Lower leg skin (tissue), 3 donors: ENCODE measurements at regions not wholly inside any gene's neighbourhood (a gene's known extent, or its start where the extent isn't known, plus 50 kb on each side); places are given as distances from the start of the nearest gene placed in this dataset.

Experiments used
- CTCF ChIP-seq, 3 donors: fragments of 450-650 bp; IDR thresholded peaks; one replicate each; pipeline ENCODE4 v1.5.1; 2016; ENCODE audit warnings: antibody characterized with exemption in 3 of 3, mild to moderate bottlenecking in 3 of 3, moderate library complexity in 2 of 3
- POLR2A ChIP-seq, 2 donors: fragments of 450-650 bp; IDR thresholded peaks; one replicate each; pipeline ENCODE4 v1.6.1; 2016 to 2017; ENCODE audit warnings: antibody characterized with exemption in 2 of 2, mild to moderate bottlenecking in 1 of 2, moderate library complexity in 1 of 2

- TF ChIP-seq CTCF (IDR thresholded peaks at IDR 0.05) (no peak), POLR2A (IDR thresholded peaks at IDR 0.05) (no peak)
Measured at GRCh38 chrX:33855251-33855650, 276.9 kb downstream of the FAM47A start.
